GM12878 (cell line): ENCODE measurements at regions not wholly inside any gene's neighbourhood (a gene's known extent, or its start where the extent isn't known, plus 50 kb on each side); places are given as distances from the start of the nearest gene placed in this dataset.

Source experiments
- CEBPB ChIP-seq, 2 experiments: fragments of 150-350 bp in 1 of 2; IDR thresholded peaks; 2 replicates each; pipeline ENCODE4 v1.6.1; 2012 to 2014; ENCODE audit warnings: low read depth in 2 of 2, low read length in 2 of 2, borderline replicate concordance in 1 of 2, inconsistent platforms in 1 of 2
- GABPA ChIP-seq: IDR thresholded peaks from 2 replicates; pipeline ENCODE4 v1.6.1; 2014; ENCODE audit warnings: antibody characterized with exemption, low read depth, mild to moderate bottlenecking, inconsistent platforms
- HDAC2 ChIP-seq: fragments of 200-600 bp; sonication (generic); IDR thresholded peaks from 2 replicates; pipeline ENCODE4 v1.6.1; 2017
- MYC ChIP-seq: IDR thresholded peaks from 2 replicates; pipeline ENCODE4 v1.6.1; 2011; ENCODE audit warnings: mild to moderate bottlenecking, low read length, moderate library complexity, inconsistent platforms; ENCODE audit not compliant: insufficient read depth, insufficient replicate concordance, insufficient read length, severe bottlenecking
- RBBP5 ChIP-seq: fragments of 200-600 bp; sonication (generic); conservative IDR thresholded peaks from 2 replicates; pipeline ENCODE4 v1.6.1; 2016
- SKIL ChIP-seq: fragments of 450-650 bp; IDR thresholded peaks from 2 replicates; pipeline ENCODE4 v1.6.1; 2017; ENCODE audit warnings: mild to moderate bottlenecking, low read depth, inconsistent platforms; ENCODE audit not compliant: poor library complexity, severe bottlenecking
- SMARCA5 ChIP-seq: fragments of 450-650 bp; IDR thresholded peaks from 2 replicates; pipeline ENCODE4 v1.6.1; 2017; ENCODE audit warnings: mild to moderate bottlenecking
- SMC3 ChIP-seq: IDR thresholded peaks from 2 replicates; pipeline ENCODE4 v1.6.1; 2011; ENCODE audit warnings: low read length, improper control_type of control experiment, borderline replicate concordance
- TF ChIP-seq, protein P1 (sequence below), 3 experiments: IDR thresholded peaks in 2 of 3; conservative IDR thresholded peaks in 1 of 3; 2 replicates each; pipeline ENCODE4 v1.5.1; 2011; ENCODE audit warnings: low read depth in 3 of 3, low read length in 3 of 3, mild to moderate bottlenecking in 3 of 3, control low read depth in 2 of 3, moderate library complexity in 2 of 3, inconsistent platforms in 1 of 3, mixed read lengths in 1 of 3; ENCODE audit not compliant: control insufficient read depth in 2 of 3, insufficient read depth in 1 of 3; ENCODE audit errors: extremely low read depth in 1 of 3
- TF ChIP-seq, protein P2 (sequence below): fragments of 150-350 bp; IDR thresholded peaks from 2 replicates; pipeline ENCODE4 v1.6.1; 2014; ENCODE audit warnings: mild to moderate bottlenecking, low read depth, low read length

- TF ChIP-seq MYC (no peak), CEBPB (IDR thresholded peaks at IDR 0.05; ENCODE audit: borderline replicate concordance in 1 of 2, low read depth in 2 of 2, low read length in 2 of 2) (no peak), SMARCA5 (no peak), SMC3 (peak; percentile 58), HDAC2 (no peak), SKIL (no peak), RBBP5 (no peak), GABPA (no peak)
- TF ChIP-seq, protein P1, sequence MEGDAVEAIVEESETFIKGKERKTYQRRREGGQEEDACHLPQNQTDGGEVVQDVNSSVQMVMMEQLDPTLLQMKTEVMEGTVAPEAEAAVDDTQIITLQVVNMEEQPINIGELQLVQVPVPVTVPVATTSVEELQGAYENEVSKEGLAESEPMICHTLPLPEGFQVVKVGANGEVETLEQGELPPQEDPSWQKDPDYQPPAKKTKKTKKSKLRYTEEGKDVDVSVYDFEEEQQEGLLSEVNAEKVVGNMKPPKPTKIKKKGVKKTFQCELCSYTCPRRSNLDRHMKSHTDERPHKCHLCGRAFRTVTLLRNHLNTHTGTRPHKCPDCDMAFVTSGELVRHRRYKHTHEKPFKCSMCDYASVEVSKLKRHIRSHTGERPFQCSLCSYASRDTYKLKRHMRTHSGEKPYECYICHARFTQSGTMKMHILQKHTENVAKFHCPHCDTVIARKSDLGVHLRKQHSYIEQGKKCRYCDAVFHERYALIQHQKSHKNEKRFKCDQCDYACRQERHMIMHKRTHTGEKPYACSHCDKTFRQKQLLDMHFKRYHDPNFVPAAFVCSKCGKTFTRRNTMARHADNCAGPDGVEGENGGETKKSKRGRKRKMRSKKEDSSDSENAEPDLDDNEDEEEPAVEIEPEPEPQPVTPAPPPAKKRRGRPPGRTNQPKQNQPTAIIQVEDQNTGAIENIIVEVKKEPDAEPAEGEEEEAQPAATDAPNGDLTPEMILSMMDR (IDR thresholded peaks at IDR 0.05 in 2 of 3, conservative IDR thresholded peaks at IDR 0.05 in 1 of 3; ENCODE audit: control insufficient read depth in 2 of 3, extremely low read depth in 1 of 3, insufficient read depth in 1 of 3, low read depth in 3 of 3, low read length in 3 of 3): peak; percentile 60 to 74 (median 72); a peak in 5 of 6 replicates
- TF ChIP-seq, protein P2, sequence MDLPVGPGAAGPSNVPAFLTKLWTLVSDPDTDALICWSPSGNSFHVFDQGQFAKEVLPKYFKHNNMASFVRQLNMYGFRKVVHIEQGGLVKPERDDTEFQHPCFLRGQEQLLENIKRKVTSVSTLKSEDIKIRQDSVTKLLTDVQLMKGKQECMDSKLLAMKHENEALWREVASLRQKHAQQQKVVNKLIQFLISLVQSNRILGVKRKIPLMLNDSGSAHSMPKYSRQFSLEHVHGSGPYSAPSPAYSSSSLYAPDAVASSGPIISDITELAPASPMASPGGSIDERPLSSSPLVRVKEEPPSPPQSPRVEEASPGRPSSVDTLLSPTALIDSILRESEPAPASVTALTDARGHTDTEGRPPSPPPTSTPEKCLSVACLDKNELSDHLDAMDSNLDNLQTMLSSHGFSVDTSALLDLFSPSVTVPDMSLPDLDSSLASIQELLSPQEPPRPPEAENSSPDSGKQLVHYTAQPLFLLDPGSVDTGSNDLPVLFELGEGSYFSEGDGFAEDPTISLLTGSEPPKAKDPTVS: no peak
- TF ChIP-seq, all 136 proteins: peak for 5
These were observed 78.1 kb upstream of the PAGE3 start (continued) for GRCh38 chrX:55342533-55343501.
